CD4-positive, alpha-beta T cell treated with Interleukin-4 for 1 hour (primary cell): ENCODE measurements at regions not wholly inside any gene's neighbourhood (a gene's known extent, or its start where the extent isn't known, plus 50 kb on each side); places are given as distances from the start of the nearest gene placed in this dataset.

Experiments used
- DNase-seq, 2 donors: peaks; one replicate each; pipeline ENCODE4 v3.0.0-alpha.2; 2020 to 2022

DNA sequence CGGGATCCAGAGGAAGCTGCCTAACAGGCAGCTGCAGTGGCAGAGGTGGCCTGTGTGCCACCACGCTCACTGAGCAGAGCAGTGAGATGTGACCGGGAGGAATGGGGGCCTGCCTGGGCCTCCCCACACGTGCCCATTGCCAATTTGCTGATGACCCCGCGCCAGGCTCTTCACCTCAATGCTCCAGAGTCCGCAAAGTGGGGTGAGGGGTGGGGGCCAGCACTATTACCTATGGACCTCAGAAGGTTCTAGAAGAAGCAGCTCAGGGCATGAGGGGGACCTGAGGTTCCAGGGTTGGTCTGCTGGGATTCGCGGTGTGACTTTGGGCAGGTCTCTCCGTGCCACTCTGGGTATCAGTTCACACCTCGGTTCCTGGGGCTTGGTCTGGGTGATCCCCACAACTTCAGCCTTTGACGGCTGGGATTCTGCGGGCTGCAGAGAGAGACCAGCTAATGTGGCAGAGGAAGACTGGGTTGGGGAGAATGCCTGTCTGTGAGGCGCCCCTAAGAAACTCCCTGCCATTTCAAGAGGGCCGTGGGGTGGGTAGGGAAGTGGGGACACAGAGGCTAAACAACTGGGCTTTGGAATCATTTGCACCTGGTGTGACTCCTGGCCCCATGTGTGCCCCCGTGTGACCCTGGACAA is 231.0 kb upstream of the MVB12B start:
- no peak for DNase-seq

DNA sequence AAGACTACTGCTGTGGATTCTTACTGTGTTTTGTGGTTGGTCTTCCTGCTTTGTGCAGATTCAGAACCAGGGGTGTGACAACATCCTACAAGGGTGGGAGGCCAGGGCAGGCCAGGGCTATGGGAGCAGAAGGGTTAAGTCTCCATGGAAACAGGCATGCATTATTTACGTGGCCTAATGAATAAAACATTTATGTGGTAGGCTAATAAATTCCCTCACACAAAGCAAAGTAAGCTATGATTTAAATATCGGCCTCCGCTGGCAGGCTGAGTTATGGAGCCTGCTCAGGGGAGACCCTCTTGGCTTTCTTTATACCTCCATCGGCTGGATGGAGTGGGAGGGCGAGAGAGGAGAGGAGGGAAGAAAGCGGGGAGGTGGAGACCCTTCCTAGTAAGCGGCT is 230.3 kb upstream of the MVB12B start:
- no peak for DNase-seq

DNA sequence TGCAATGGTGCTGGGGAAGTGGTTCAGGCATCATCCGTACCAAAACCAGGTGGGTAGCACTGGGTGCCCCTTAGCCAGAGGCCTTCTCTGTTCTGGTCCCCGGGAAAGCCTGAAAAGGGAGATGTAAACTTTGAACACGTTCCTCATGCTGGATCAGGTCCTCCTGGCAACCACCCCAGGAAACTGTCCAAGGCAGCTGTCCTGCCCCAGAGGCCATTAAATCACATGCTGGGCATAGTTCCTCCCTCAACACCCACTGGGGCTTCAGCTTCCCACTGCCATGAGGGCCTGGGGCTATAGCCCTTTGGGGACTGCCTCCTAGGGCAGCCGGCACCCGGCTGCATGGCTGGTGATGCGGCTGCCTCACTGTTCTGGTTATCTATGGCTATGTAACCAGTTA is 228.9 kb upstream of the MVB12B start:
- no peak for DNase-seq

DNA sequence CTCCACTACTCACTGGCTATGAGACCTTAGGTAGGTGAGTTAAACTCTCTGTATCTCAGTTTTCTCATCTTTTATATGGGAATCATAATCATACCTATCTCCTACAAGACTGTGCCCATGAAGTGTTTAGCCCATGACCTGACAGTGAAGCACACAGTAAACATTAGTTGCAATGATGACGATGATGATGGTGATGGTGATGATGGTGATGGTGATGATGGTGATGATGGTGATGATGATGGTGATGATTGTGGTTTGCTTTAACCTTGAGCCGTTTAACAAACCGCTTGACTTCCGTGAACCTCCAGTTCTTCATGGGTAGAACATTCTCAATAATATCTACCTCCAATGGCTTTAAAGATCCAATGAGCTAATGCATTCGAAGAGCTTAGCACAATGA is 220.2 kb upstream of the MVB12B start:
- DNase-seq, result no peak

DNA sequence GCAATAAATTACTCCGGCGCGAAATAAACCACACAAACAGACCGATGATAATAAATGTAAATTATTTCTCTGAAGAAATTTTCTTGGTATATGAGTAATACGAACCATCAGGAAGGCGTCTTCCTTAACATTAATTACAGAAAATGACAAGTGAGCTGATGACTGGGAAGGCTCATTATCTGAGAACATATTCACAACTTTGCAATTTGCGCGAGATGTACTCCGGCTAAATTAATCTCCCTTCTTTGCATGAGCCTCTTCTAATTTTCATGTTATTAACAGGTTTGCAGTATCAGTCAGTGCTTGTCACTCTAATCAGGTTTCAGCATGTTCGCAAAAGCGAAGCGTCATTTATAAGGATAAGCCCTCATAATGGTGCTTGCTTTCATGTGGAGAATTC is 218.9 kb upstream of the MVB12B start:
- DNase-seq, result no peak

DNA sequence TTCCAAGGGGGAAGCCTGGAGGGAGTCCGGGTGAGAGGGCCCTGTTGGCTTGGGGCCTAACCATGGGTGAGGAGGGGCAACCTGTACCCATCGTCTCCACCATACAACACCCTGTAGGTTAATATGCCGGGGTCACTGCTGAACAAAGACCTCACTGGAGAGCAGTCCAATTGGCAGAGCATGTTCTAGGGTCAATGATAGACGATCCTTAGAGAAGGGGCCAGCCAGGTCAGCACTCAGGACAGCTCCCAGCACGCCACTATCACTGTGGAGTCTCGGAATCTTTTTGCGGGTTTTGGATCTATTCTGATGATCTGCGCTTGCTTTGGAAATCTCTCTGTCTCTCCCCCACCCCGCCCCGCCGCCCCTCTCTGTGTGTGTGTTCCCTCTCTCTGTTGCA is 218.4 kb upstream of the MVB12B start:
- no peak for DNase-seq

DNA sequence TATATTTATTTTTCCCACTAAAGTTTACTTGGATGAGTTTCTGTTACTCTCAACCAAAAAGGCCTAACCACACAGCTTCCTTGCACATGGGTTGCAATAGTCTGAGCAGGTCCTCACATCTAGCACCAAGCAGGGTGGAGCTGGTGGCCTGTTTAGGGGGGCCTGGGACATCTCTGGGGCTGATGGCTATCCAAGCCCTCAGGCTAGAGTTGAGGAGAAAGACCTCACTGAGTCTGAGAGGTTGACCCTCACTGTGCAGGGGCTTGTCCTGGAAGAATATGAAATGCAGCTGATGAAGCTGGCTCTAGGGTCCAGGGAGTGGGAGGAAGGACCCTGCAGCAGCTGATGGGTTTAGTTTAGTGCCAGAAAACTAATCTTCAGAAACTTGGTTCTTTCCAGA is 217.1 kb upstream of the MVB12B start:
- DNase-seq, result no peak

DNA sequence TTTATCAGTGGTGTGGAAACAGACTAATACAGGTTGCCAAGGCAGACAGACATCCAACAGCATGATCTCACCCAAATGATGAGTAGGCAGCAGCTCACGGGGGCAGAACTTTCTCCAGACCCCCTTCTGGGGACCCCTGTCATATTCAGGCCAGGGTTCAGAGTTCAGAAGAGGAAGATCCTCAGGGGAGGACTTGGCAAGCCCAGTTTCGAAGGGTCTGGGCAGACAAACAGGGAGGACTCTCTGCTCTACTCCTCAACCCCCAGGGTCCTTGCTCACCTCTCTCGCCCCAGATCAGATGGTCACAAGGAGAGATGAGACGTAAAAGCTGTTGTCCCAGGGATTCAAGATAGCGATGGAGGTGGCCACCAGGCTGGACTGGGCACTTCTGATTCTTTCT is 215.1 kb upstream of the MVB12B start:
- DNase-seq, result no peak

DNA sequence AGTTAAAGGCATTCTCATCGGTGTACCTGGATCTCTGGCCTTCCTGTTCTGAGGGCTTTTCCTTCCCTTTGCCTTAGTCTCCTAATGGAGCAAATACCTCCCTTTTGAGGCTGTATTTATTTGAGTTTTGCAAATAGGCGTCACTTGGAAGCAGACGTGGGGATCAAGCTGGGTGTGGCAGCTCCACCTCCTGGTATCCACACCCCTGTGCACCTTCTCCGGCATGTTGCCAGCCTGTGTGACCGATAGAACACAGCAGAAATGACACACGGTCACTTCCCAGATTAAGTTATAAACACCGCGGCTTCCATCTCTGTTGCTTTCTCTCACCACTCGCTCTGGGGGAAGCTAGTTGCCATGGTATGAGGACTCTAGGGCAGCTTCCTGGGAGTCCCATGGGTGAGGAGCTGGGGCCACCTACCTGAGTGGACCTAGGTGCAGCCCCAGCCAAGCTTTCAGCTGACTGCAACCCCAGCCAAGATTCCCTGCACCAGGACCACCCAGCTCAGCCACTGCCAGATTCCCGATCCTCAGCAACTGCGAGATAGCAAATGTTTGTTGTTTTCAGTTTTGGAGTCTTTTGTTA is 214.4 kb upstream of the MVB12B start:
- DNase-seq, result no peak

DNA sequence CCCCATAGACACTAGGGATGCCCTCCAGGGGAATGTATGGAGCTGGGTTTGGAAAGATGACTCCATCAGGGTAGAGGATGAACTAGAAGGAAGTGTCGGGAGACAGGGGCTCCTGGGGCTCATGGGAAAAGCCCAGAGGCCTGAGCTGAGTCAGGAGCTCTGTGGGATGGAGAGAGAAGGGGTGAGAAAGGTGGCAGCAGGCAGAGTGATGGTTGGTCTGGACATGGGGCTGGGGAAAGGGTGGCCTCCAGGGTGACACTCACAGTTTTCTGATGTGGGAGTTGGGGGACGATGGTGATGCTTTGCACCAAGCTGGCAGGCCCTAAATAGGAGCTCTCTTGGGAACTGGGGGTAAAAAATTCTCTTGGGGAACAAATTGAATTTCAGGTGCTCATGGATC is 213.5 kb upstream of the MVB12B start:
- no peak for DNase-seq

DNA sequence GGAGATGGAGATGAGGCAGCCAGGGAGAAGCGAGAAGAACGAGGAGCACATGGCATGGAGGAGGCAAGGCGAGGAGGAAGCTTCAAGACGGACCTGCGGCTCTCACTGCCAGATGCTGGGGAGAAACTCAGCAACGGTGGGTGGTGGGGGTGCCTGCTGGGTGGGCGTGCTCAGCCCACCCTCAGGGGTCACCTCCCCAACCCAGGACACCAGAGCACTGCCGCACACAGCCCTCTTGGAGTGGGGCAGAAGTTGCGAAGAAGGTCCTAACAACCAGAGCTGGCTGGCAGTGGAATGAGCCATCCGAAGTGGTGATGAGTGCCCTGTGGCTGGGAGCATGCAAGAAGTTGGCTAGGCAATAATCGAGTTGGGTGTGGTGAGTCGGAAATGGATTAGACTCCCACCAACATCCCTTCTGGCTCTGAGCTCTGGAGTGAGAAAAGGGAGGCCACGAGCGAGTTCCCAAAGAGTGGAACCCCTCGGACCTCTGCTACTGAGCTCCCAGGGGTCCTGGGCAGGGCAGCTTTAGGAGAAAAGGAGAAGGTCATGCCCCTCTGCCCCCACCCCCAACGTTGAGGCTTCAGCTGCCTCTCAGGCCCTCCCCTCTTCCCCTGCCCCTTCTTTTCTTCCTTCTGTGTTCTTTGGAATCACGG is 212.7 kb upstream of the MVB12B start:
- DNase-seq, result no peak

DNA sequence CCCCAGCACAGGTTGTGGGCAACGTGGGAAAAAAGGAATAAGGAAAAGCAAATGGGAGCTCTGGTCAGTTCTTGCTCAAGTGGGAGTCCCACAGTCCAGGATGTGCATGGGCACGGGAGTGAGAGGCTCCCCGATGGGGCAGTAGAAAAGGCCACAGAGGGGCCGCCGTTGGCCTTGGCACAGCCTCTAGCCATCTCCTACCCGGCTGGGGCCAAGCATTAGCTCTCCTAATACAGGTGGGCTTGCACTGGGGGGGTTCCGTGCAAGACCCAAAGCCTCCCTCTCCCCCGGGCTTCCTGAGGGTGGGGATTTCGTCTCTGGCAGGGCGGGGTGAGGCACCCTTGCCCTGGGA is 212.2 kb upstream of the MVB12B start:
- DNase-seq, result no peak

DNA sequence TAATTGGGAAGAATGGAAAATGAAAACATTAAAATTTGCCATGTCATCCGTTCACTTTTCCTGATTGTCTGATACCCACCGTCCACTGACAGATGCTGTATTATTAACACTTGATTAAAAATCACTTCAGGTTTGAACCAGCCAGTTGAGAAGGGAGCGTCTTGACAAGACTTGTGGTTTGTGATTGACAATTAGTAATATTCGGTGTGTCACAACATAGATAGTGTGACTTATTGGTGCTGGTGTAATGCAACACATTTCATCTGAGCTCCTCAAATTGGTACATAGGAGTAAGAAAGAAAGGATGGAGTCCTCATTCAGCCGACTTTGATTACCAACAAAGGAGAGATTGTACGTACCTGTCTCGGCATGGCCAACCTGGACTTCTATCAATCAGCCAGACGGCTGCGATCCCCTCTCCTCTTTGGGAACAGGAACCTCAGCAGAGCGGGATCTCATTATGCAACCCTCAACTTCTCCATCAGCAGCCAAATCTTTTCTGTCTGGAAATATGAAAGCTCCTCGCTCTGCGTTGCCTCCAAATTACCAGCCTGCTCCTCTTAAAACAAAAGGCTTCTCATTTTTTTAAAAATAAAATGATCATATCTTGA is 211.7 kb upstream of the MVB12B start:
- DNase-seq, result no peak

DNA sequence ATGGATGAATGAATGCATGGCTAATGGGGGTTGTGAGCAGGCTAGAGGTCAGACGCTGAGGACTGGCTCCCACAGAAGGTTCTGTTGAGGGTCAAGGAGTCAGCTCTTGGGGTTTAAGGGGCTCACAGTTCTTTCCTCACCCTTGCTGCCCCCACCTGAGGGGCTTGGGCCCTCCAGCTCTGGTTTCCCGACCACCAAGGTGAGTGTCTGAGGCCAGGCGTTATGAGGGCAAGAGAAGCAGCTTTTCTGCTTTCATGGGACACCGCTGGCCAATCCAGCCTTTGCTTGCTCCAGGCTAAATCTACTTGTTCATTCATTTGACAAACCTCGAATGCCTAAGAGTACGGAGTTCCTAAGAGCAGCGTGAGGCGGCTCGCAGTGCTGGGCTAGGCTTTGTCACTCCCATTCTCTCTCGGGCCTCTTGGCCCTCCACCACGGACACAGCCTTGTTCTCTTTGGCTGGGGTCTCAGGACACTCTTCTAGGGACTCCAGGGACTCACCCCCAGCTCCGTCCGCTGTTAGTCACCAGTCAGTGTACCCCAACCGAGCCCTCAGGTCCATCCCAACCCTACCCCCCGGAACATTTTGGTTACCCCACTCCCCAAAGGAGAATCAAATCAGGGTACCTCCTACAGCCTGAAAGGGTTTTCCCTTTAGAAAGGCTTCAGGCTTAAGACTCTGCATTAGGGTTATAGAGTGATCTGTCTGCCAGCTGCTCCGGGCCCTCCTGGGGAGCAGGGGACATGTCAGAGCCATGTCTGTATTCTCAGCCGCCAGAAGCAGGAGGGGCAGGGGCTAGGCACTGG is 210.1 kb upstream of the MVB12B start:
- DNase-seq, result no peak

DNA sequence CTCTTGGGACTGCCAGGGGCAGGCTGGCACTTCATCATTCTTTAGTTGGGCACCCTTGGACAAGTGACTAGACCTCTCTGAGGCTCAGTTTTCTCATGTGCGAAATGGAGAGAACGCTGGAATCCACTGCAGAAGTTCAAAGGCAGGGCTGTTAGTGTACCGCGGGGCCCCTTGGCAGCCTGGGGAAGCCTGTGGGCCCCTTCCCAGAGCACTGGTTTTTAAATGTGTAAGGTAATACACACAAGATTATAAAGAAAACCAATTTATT is 209.5 kb upstream of the MVB12B start:
- DNase-seq, result no peak

DNA sequence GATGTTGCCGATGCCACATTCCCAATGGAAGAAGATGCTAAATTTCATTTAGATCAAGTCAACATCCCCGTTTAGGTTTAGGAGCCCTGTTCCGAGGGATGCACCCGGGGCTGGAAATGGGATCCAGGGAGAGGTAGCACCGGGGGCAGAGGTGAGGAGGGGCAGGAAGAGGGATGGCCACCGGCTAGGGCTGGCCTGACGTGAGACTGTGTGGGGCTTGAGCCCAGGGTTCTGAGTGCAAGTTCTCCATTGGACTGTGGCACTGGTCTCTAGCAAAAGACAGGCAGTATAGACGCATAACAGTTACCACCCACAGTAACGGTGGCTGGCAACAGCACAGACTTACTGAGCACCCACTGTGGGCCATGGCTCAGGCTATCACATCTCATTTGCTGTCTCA is 209.0 kb upstream of the MVB12B start:
- no peak for DNase-seq

DNA sequence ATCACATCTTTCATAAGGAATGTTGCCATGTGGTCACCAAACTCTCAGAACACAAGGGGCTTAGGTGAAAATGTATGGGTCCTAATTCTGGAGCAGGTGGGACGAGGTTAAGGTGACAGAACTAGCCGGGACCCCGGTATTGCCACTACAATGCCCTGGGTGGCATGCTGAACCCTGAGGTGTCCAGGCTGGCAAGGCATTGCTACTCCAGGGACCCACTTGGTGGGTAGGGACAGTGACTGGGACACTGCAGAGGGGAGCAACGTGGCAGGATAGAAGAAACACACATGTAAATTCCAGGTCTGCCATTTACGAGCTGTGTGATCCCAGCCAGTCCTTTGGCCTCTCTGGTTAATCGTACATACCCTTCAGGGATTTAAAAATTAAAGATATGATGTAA is 206.9 kb upstream of the MVB12B start:
- DNase-seq, result no peak

DNA sequence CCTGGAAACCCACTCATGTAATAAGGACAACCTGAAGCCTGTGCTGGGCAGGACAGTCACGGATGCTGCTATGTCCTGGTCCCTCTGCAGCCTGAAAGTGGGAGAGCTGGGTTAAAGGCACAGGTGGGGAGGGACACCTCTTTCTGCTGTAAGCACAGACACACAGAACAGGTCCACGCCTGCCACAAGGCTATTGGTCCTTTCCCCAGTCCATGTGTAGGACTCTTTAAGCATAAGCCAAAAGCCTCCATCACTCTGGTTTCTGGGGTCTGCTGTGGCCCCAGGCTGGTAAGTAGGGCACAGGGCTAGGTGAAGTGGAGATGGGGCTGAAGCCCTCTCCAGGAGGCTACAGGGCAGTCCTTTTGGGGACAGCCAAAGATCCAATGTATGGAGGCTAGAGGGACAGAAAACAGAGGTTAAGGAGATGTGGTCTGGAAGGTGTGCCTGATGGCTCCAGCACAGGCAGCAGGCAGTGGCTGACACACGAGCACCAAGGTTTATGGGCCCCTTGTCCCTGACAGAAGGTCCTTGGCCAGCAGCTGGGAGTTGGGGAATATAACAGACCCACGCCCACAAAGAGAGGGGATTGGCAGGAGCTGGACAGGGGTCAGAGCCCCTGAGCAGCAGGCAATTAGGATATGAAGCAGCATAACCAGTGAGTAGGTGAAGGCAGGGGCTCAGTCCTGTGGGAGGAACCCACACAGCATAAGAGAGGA is 203.6 kb upstream of the MVB12B start:
- no peak for DNase-seq

DNA sequence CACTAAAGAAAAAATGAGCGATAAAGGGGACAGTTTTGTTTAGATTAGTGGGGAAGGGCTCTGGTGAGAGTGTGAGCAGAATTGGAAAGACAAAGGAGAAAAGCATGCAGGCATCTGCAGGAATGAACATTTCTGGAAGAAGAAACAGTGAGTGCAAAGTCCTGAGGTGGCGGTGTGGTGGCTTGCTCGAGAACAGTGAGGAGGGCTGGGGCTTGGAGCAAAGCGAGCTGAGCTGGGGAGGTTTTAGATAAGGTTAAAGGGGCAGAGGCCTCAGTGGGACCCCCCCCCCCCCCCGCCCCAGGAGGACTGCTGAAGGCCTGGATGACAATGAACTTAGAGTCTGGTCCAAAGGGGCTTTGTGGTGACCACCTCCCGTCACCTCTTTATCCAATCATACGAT is 202.7 kb upstream of the MVB12B start:
- no peak for DNase-seq

DNA sequence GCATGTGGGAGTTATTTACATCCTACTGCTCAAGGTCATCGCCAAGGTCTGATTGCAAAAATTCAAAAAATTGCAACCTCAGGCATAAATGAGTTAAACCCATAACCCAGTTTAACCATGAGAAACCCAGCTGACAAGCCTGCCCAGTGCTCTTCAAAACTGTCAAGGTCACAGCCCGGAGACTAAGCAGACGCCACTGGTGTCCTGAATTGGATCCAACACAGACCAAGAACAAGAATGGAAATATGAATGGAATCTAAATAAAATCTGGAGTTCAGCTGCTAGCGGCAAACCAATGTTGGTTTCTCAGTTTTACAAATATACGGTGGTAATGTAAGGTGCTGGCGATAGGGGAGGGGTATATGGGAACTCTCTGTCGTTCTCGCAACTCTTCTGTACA is 201.5 kb upstream of the MVB12B start:
- DNase-seq, result no peak

DNA sequence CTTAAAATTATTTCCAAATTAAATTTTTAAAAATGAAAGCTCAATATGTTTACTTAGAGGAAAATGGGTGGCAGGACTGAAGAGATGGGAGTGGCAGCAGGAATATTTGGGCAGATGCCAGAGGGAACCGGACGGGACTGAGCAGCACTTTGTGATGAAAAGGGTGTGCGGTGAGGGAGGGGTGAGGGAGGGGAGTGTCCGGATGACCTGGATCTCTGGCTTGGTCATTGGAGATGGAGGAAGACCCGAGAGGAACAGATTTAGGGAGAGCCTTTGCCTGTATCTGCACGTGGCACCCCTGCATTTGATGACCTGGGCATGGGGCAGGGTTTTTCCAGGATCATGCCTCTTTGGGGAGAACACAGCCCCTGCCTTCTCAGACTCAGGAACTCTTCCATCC is 201.1 kb upstream of the MVB12B start:
- DNase-seq, result no peak

DNA sequence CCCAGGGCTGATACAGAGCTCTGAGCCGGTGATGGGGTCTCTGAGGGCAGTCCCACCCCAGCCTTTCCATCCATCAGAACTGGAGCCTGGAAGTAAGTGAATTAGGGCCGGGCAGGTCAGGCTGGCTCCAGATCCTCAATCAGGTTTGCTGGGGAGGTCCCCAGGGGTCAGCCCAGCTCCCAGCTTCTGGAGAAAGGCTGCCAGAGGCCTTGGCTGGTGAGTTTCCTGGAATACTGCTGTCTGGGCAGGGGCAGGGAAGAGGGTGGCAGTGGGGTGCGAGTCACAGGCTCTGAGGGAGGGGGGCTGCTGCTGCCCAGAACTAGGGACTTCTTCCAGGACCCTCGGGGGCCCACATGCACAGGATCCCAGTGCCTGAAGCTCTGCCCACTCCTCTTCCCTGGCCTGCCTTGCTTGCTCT is 200.6 kb upstream of the MVB12B start:
- no peak for DNase-seq

DNA sequence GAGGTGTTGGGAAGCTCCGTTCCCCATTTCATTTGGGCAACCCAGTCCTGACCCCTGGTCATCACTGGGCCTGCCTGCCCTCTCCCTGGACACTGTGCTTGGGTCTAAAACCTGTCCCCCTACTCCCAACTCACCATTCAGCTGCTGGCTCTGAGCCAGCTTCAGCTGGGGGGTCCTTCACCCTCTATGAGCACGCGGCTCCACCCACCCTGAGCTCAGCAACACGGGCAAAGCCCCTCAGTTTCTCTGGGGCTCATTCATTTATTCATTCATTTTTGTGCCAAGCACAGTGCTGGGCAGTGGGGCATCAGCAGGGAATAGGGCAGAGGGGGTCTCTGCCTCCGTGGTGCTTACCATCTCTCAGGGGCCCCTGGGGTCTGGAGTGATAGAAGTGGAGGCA is 199.8 kb upstream of the MVB12B start:
- no peak for DNase-seq
